MM.1S (cell line): ENCODE measurements at regions not wholly inside any gene's neighbourhood (a gene's known extent, or its start where the extent isn't known, plus 50 kb on each side); places are given as distances from the start of the nearest gene placed in this dataset.

ENCODE experiments used
- DNase-seq: peaks from one replicate; pipeline ENCODE4 v3.0.0-alpha.2; 2015
- H2AFZ ChIP-seq: fragments of 300-600 bp; sonication (generic); 2 replicates; pipeline ENCODE4 v1.6.0; 2016; ENCODE audit warnings: antibody characterized with exemption, low read length
- H3F3A ChIP-seq: fragments of 300-600 bp; sonication (generic); 2 replicates; pipeline ENCODE4 v1.6.1; 2016; ENCODE audit warnings: mild to moderate bottlenecking, antibody characterized with exemption, low read length, moderate library complexity, mixed read lengths; ENCODE audit not compliant: insufficient read depth
- H3K27ac ChIP-seq: fragments of 300-600 bp; sonication (generic); 2 replicates; pipeline ENCODE4 v1.5.1; 2016; ENCODE audit warnings: mild to moderate bottlenecking, low read length
- H3K27me3 ChIP-seq: fragments of 300-600 bp; sonication (generic); replicated peaks from 2 replicates; pipeline ENCODE4 v1.6.0; 2016; ENCODE audit warnings: low read length; ENCODE audit not compliant: insufficient read depth
- H3K36me3 ChIP-seq: fragments of 300-600 bp; sonication (generic); replicated peaks from 2 replicates; pipeline ENCODE4 v1.6.1; 2016; ENCODE audit warnings: mild to moderate bottlenecking, low read length, mixed read lengths; ENCODE audit not compliant: insufficient read depth
- H3K4me1 ChIP-seq: fragments of 300-600 bp; sonication (generic); 2 replicates; pipeline ENCODE4 v1.6.1; 2016; ENCODE audit warnings: low read length, mixed read lengths
- H3K4me2 ChIP-seq: fragments of 300-600 bp; sonication (generic); 2 replicates; pipeline ENCODE4 v1.6.0; 2016; ENCODE audit warnings: low read depth, low read length
- H3K4me3 ChIP-seq: fragments of 300-600 bp; sonication (generic); 2 replicates; pipeline ENCODE4 v1.5.1; 2016; ENCODE audit warnings: low read length, mixed read lengths
- H3K79me2 ChIP-seq: fragments of 300-600 bp; sonication (generic); 2 replicates; pipeline ENCODE4 v1.6.1; 2016; ENCODE audit warnings: mixed run types, low read length, mixed read lengths
- H3K9ac ChIP-seq: fragments of 300-600 bp; sonication (generic); 2 replicates; pipeline ENCODE4 v1.6.1; 2016; ENCODE audit warnings: low read length, mixed read lengths
- H3K9me2 ChIP-seq: fragments of 300-600 bp; sonication (generic); replicated peaks from 2 replicates; pipeline ENCODE4 v1.6.1; 2016; ENCODE audit warnings: mild to moderate bottlenecking, low read length, mixed read lengths; ENCODE audit not compliant: insufficient read depth
- H3K9me3 ChIP-seq: fragments of 300-600 bp; sonication (generic); replicated peaks from 2 replicates; pipeline ENCODE4 v1.6.1; 2016; ENCODE audit warnings: mild to moderate bottlenecking, low read length, mixed read lengths; ENCODE audit not compliant: insufficient read depth
- H4K20me1 ChIP-seq: fragments of 300-600 bp; sonication (generic); 2 replicates; pipeline ENCODE4 v1.6.1; 2016; ENCODE audit warnings: mild to moderate bottlenecking, low read length, moderate library complexity, mixed read lengths; ENCODE audit not compliant: insufficient read depth
- EZH2 ChIP-seq: fragments of 300-600 bp; sonication (generic); optimal IDR thresholded peaks from 2 replicates; pipeline ENCODE3; 2017; ENCODE audit warnings: low read depth, mild to moderate bottlenecking, antibody characterized with exemption, low read length, mixed read lengths
- EZH2phosphoT487 ChIP-seq: fragments of 300-600 bp; sonication (generic); IDR thresholded peaks from 2 replicates; pipeline ENCODE4 v1.6.1; 2018; ENCODE audit warnings: antibody characterized with exemption, low read length
- TF ChIP-seq, protein P1 (sequence below): fragments of 300-600 bp; sonication (generic); IDR thresholded peaks from 2 replicates; pipeline ENCODE4 v1.5.1; 2016; ENCODE audit warnings: antibody characterized with exemption, low read length, mixed read lengths

DNA sequence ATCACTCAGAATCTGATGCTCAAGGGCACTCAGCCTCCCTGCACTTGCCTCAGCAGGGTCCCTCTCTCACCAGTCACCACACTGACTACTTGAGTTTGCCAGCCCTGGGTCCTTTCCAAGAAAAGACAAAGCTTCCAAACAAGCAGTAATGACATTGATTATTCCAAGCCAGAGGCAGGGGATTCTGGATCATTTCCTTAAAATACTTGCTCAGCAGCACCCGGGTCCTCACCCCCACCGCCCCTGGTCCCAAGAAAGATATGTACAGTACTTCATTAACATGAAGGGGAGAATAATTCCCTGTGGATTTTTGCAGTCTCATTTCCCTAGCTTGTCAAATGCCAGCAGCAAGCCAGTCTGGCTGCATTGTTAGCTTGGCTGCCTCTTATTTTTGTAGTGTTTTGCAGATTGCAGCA lies 83.2 kb upstream of the GNAO1 start:
- Histone ChIP-seq H3K4me1 (no peaks in the 10 kb centered on the region), H2AFZ (no peak overlapping the region), H3K27ac (no peak overlapping the region), H3K9me2 (no peaks in the 10 kb centered on the region), H3K9me3 (no peaks in the 10 kb centered on the region), H3K9ac (no peak overlapping the region), H3K79me2 (no peaks in the 10 kb centered on the region), H3K27me3 (no peaks in the 10 kb centered on the region), H3K4me3 (no peak overlapping the region), H3K36me3 (no peaks in the 10 kb centered on the region), H4K20me1 (no peaks in the 10 kb centered on the region), H3K4me2 (no peak overlapping the region), H3F3A (no peaks in the 10 kb centered on the region)
- no peak for DNase-seq
- TF ChIP-seq EZH2phosphoT487 (no peak), EZH2 (no peak)
- TF ChIP-seq, protein P1, sequence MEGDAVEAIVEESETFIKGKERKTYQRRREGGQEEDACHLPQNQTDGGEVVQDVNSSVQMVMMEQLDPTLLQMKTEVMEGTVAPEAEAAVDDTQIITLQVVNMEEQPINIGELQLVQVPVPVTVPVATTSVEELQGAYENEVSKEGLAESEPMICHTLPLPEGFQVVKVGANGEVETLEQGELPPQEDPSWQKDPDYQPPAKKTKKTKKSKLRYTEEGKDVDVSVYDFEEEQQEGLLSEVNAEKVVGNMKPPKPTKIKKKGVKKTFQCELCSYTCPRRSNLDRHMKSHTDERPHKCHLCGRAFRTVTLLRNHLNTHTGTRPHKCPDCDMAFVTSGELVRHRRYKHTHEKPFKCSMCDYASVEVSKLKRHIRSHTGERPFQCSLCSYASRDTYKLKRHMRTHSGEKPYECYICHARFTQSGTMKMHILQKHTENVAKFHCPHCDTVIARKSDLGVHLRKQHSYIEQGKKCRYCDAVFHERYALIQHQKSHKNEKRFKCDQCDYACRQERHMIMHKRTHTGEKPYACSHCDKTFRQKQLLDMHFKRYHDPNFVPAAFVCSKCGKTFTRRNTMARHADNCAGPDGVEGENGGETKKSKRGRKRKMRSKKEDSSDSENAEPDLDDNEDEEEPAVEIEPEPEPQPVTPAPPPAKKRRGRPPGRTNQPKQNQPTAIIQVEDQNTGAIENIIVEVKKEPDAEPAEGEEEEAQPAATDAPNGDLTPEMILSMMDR, result no peak

GRCh38 chr16:56106527-56106926 lies 84.8 kb upstream of the GNAO1 start:
- H3K79me2 ChIP-seq, result no peaks in the 10 kb centered on the region
- no peaks in the 10 kb centered on the region for H3K9me3 ChIP-seq
- no peak overlapping the region for H2AFZ ChIP-seq
- H3K27ac ChIP-seq, result no peak overlapping the region
- no peak overlapping the region for H3K9ac ChIP-seq
- no peak for DNase-seq
- H3F3A ChIP-seq, result no peaks in the 10 kb centered on the region
- no peaks in the 10 kb centered on the region for H3K4me1 ChIP-seq
- H3K9me2 ChIP-seq, result no peaks in the 10 kb centered on the region
- H3K36me3 ChIP-seq, result no peaks in the 10 kb centered on the region
- no peaks in the 10 kb centered on the region for H3K27me3 ChIP-seq
- no peak overlapping the region for H3K4me3 ChIP-seq
- H4K20me1 ChIP-seq, result no peaks in the 10 kb centered on the region
- TF ChIP-seq EZH2, result no peak
- TF ChIP-seq, protein P1, result no peak
- no peak for TF ChIP-seq EZH2phosphoT487
- H3K4me2 ChIP-seq, result no peak overlapping the region

DNA sequence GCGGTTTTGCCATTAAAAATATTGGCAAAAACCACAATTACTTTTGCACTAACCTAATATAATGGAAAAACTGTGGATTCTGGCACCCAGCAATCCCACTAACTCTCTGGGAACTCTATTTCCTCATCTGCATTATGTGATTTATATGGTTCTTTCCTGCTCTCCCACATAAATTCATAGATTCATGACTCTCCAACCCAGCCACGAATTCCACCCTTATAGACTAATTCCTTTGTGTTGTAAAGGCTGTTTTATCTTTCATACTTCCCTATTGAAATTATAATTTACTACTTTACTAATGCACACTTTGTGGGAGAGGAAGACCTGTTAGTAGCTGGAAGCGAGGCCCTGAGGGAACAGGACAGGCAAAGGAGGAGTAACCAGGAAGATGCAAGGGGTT lies 88.4 kb upstream of the GNAO1 start:
- no peak overlapping the region for H3K9ac ChIP-seq
- no peak overlapping the region for H3K4me3 ChIP-seq
- H3K9me3 ChIP-seq, result no peaks in the 10 kb centered on the region
- H4K20me1 ChIP-seq, result no peaks in the 10 kb centered on the region
- H3K27ac ChIP-seq, result no peak overlapping the region
- no peaks in the 10 kb centered on the region for H3K9me2 ChIP-seq
- H3F3A ChIP-seq, result no peaks in the 10 kb centered on the region
- no peaks in the 10 kb centered on the region for H3K36me3 ChIP-seq
- H3K27me3 ChIP-seq, result no peaks in the 10 kb centered on the region
- no peak overlapping the region for H2AFZ ChIP-seq
- TF ChIP-seq, protein P1, result no peak
- TF ChIP-seq EZH2phosphoT487 (no peak), EZH2 (no peak)
- H3K79me2 ChIP-seq, result no peaks in the 10 kb centered on the region
- no peak for DNase-seq
- no peak overlapping the region for H3K4me2 ChIP-seq
- H3K4me1 ChIP-seq, result no peaks in the 10 kb centered on the region
